ENCODE measurements at regions not wholly inside any gene's neighbourhood (a gene's known extent, or its start where the extent isn't known, plus 50 kb on each side); places are given as distances from the start of the nearest gene placed in this dataset.

DNA sequence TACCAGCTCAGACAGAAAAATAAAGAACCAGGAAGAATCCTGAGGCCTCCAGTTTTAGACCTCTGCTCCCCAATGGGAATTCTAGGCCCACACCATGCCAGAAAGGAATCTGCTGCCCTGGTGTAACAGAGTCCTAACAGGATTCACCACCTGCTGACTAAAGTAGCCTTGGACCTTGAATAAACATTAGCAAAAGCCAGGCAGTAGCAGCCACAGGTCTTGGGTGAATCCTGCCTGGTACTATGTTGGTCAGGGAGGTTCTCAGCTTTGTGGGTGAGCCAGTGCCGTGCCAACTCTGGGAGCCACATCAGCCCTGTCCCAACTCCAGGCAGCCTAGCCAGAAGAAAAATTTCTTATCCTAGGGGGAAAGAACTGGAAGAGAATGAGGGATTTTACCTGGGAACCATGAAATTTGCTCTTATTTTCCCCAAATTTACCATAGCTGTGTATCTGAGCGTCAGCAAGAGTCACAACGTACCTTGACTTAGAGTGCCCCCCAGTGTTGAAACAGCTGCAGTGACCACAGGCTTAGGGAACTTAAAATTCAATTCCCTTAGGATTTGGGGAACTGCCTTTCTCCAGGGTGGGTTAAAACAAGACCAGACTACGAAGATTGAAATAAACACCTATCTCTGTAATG is 1895.6 kb upstream of the PRR20A start:
- peak; percentile 2 for DNase-seq (ENCODE audit: low spot score)

DNA sequence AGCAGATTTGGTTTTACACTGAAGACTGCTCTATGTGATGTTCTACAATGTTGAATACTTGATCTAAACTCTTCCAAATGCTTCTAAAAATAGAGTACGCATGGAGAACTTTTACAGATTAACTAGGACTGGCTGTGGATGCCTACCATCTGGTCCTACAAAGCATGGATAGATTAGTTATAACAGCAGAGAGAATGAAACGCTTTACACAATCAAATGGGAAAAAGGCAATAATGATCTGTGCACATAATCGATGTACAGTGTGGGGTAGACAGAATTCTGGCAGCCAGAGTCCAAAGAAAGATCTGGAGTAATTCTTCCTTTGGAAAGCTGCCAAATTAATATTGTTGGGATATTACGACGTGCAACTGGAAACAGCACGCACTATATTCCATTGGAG is 1885.5 kb upstream of the PRR20A start:
- DNase-seq (ENCODE audit: low spot score): no peak

DNA sequence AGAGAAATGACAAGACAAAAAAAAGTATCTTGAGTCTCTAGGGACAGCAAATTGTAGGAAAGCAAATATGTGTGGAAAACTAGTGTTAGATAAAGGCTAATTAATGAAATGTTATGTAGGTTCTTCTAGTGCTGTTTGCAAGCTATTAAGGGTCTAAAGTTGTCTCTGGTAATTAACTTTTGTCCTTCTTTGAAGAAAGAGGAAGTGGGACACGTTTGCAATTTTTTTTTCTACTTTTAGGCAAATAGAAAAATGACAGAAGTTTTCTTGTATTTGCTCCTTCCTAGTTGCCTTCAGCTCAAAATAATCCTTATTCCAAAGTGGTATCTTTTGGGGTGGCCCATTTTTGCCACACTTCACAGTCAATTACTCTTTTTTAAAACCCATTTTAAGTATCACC is 1877.7 kb upstream of the PRR20A start:
- no peak for DNase-seq (ENCODE audit: low spot score)

DNA sequence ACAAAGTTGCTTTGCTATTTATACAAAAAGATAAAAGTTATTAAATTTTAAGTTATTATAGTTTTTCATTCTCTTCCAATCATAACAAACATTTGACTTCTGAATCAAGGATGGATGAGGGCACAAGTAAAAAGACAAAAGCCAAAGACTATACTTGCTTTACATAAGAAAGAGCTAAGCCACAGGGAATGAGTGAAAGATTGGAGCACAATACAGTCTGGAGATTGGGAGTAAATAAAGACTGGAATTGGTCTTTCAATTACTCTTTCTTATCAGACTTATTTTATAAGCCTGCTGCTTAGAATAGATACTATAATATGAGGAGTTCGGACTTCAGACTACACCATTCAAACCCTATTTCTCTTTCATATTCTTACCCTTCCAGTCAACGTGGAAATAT is 1874.1 kb upstream of the PRR20A start:
- no peak for DNase-seq (ENCODE audit: low spot score)

DNA sequence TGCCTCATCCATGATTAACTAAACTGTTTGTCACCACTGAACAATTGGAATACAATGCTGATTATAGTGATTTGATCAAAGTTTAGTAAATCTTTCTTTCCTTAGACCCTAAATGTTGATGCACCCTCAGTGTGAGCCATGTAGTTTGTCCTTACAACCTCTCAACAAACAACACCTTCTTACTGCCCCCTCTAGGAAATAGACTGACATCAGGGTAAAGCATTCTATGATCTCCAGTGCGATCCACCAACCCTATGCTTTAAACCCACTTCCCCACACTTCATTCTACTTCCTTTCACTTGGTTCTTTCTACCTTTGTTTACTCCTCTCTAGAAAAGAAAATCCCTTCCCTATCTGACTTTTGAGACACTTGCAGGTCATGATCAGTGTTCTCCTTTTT is 1842.5 kb upstream of the PRR20A start:
- DNase-seq (ENCODE audit: low spot score): no peak

DNA sequence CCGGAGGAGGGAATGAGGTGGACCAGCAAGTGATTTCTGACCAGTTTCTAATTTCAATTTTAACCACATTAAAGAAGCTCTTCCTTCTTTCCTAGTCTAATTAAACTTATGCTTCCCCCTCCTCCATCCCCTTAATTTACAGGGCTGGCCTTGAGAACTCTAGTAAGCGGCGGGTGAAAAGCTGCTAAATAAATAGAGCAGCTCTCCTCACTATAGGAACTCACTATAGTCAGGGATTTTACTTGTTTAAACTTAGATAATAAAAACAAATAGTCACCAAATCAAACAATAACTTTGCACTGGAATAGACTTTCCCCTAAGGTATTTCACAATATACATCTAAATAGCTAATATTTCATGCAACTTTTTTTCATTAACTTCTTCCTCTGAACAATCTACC is 1838.2 kb upstream of the PRR20A start:
- peak; percentile 6 for DNase-seq (ENCODE audit: low spot score)

DNA sequence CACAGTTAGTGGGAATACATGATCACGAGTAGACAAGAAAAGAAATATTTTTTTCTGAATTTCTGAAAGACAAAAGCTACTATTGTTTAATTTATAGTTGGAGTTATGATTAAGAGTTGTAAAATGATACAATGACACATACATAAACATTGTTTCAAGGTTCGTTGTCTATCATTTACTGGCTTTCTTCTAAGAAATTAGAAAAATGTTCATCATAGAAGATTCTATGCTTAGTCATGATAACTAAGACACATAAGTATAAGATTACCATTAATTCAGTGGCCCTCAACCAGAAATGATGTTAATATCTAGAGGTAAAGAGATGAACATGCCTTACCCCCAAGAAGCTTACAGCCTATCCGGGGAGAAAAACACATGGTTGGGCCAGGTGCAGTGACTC is 1832.8 kb upstream of the PRR20A start:
- no peak for DNase-seq (ENCODE audit: low spot score)

DNA sequence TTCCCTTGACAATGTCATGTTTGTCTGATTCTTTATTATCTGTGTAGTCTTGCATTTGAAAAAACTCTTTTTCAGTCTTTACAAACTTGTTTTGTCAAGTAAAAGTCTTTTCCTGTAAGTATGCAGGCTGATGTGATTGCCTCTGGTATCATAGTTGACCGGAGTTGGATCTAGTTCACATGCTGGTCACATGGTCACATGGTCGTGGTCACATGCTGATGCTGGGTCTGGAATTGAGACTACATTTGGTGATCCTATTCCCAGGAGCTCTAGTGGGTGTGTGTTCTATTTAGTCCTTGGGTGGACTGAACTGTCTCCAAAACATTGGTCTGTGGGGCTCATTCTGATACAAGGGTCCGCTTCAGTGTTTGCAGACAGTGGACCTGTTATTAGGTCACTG is 1798.8 kb upstream of the PRR20A start:
- DNase-seq (ENCODE audit: low spot score): no peak

DNA sequence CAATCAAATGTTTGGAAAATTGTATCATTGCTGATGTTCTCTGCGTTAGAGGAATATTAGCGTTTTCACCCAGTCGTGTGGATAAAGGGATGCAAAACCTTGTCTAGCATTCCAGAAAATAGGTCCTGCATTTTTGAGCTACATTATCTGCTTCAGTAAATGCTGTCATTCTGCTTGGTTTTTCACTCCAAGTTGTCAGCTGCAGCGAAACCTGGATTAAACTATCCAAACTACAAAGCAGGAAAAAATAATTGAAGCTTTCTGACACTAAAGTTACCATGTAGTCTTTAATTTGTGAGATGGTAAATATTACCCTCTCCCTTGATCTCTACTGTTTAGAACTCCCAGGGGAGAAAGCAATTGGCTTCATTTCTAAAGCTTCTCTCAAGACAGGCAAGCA is 1795.5 kb upstream of the PRR20A start:
- no peak for DNase-seq (ENCODE audit: low spot score)

DNA sequence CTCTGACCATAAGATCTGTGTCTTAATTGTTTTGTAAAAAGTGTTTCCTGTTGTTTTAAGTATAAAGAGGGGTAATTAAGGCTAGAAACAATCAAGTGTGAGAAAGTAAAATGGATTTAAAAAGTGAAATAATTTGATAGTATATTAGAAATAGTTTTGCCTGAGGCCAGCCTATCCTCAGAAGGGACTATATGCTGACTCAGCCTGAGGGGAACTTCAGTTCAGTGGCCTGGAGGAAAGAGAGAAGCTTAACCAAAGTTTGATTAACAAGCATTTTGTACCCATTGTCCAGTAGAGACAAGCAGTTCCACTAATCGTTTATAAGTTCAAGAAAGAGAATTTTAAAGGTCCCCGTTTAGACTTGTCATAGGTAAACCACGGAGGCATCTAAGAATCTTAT is 1793.2 kb upstream of the PRR20A start:
- no peak for DNase-seq (ENCODE audit: low spot score)

DNA sequence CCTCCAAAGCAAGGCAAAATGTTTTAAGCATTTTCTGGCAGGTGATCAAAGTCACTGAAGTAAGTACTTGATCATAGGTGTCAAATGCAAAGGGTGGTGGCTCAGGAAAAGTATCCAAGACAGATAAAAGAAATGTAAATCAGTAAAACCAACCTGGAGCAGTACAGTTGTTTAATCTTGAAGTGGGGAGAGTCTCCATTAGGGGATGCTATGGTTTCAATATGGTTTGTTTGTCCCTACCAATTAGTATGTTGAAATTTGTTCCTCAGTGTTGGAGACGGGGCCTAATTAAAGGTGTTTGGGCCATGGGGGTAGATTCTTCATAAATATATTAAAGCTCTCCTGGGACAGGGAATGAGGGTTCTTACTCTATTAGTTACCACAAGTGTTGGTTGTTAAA is 1781.7 kb upstream of the PRR20A start:
- DNase-seq (ENCODE audit: low spot score): no peak

DNA sequence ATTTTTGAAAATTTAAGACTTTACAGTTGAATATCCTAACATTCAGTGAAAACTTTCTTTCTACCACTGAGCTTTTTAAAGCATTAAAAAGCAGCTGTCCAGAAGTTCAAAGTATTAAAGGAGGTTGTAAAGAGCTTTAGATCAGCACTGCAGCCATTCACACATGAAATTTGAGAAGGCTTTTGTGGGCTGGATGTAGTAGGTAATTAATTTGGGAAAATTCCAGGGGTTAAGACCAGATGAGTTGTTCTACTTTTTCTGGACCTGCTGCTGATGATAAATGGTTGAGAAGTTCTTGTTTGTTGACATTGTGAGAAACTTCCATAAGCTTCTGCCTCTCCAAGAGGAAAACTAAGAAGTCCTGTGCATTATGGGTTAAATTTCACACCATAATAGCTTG is 1779.6 kb upstream of the PRR20A start:
- DNase-seq (ENCODE audit: low spot score): peak; percentile 1

DNA sequence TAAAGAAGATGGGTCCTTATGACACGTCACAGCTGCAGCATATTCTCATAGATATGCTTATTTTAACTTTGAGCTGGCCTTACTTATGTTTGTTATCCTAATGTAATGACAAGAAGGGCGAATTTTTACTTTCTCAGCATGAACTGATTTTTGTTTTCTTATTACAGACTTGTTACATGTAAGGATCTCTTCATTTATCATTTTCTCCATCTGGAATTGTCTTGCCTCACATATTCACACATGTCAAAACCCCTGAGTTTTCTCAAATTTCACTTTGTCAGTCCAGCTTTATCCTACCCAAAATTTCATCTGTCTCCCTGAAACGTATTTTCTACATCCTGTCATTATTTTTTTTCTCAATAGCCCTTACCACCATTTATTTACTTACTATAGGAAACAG is 1774.0 kb upstream of the PRR20A start:
- no peak for DNase-seq (ENCODE audit: low spot score)

DNA sequence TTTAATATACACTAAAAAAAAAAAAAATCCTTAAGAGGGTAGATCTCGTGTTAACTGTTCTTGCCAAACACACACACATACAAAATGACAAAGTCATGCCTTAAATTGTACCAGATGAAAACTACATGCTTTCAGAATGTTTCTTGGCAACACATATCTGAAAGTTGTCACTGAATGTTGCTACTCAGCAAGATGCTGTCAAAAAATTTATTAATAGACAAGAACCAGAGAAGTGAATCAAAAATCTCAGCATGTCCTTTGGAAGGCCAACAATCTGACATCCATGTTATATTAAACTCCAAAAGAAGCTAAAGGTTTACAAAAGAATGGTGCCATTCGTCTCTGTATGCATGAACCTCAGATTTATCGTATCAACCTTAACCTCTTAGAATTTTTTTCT is 1746.2 kb upstream of the PRR20A start:
- DNase-seq (ENCODE audit: low spot score): no peak

DNA sequence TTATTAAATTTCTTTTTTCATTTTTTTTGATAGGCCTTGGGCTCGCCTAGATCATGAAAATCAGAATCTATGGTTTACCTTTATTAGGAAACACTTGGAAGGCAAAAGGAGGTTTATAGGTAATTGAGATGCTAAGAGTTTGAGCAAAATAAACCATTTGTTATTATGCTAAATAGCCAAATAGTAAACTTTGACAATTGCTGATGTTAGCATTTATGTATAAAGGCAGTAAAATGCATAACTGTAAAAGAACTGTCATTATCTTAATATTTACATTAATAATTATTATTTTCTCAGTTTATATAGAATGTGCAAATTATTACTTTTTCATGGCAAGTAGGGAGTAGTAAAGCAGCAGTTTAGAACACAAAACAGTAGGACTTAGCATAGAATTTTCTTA is 1737.8 kb upstream of the PRR20A start:
- no peak for DNase-seq (ENCODE audit: low spot score)

DNA sequence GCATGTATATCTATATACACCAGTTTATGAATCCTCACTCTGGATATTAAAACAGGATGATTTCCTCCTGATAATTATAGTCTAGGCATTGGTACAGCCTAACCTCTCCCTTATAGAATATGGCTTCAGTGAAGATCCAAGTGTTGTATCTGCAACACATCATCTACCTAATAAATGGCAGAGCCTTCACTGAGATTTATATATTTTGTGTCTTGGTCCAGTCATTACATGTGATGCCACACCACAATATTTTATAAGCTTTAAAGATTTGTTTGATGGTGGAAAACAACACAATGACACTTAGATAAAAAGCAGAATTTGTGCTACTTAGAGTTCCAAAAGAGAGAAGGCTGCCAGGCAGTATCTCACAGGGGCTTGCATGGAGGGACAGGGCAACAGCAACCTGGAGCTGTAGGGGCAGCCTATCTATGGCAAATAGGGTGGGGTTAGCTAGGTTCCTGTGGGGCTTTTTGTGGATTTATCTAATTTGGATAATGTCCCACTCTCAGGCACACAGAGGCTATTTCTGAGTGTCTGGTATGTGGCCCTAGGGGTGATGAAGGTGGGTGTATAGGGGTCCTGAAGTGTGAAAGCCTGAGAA is 1736.7 kb upstream of the PRR20A start:
- no peak for DNase-seq (ENCODE audit: low spot score)

DNA sequence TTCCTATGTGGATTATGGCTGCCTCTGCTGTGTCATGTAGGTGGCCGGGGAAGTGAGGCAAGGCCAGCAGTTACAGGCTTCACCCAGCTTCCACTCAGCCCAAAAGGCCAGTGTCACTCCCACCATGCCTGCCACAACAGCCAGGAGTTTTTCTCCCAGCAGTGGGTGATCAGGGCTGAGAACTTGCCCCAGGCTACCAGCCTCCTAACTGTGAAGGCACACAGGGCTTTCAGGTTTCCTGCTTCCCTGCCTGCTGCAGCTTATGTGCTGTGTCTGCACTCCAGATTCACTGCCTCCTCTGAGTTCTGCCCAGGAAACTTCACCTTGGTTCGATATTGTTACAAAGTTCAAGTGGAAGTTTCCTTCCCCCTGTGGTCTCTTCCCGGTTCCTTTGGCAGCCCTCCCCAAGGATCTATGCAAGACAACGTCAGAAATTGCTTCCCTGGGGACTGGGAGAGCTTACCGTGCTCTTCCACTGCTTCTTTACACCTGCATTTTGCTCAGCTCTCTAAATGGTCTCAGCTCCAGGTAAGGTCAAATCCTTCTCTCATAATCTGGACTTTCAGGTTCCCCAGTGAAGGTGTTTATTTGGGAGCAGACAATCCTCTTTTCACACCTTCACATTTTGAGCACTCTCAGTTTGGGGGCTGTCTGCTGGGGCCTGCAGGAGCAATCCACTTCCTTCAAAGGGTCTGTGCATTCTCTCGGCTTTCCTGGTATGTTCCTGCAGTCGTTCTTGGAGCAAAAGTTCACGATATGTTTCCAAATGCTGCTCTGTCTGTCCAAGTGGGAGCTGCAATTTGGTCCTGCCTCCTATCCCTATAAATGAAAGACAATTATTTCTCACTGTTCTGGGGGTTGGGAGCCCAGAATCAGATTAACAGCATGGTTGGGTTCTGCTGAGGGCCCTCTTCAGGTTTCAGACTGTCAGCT is 1730.1 kb upstream of the PRR20A start:
- DNase-seq (ENCODE audit: low spot score): no peak

DNA sequence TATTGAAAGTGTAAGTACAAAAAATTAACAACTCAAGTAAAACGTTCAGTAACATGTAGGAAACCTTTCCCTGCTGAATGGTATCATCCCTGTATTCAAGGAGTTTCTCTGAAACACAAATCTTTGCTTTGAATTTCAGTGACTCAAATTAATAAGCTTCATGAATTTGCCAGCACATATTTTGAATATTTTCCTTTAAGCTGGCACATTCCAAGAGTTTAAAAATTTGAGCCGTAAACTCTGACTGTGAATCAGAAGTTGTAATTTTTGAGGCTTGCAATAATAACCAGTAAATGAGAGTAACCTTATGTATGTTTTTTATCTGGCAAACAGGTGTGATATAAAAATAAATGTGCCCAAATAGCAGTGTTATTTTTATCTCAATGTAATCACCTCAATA is 1722.6 kb upstream of the PRR20A start:
- no peak for DNase-seq (ENCODE audit: low spot score)

DNA sequence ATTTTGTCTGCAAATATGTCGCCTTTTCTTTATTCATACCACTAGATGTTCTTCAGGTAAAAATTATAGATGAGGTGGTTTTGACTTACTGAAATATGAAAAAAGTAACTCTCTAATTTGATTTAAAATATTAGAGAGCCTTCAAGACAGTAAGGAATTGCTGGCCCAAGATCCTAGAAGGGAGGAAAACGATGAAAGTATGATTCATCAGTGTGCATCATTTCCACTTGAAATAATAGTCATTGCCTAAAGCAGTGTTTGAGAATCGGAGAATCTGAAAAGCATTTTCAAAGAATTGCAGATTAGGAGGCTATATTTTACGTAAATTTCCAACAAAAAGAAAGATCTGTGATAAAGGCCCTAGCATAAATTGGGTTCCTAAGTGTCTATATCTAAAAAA is 1707.9 kb upstream of the PRR20A start:
- no peak for DNase-seq (ENCODE audit: low spot score)

DNA sequence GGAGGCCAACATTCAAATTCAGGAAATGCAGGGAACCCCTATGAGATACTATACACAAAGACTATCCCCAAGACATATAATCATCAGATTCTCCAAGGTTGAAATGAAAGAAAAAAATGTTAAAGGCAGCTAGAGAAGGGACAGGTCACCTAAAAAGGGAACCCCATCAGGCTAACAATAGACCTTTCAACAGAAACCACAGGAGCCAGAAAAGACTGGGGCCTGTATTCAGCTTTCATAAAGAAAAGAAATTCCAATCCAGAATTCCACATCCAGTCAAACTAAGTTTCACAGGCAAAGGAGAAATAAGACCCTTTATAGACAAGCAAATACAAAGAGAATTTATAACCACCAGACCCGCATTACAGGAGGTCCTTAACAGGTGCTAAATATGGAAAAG is 1703.6 kb upstream of the PRR20A start:
- DNase-seq (ENCODE audit: low spot score): no peak

DNA sequence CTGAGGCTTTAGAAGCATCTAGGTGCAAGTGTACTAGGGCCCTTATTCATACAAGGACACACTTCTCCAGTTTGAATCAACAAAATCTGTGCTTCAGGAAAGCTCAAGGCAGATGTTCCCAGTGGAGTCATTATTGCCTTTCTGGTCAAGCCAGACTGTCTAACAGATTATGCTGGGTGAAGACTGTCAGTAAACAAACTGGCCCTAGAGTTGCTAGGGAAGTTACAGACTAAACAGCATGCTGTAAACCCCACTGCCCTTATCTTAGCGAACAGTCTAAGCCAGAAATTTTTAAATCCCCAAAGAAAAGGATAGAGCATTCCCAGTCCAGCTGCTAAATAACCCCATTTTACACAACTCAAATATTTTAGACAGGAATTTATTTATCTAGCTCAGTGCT is 1701.3 kb upstream of the PRR20A start:
- DNase-seq (ENCODE audit: low spot score): peak; percentile 0

DNA sequence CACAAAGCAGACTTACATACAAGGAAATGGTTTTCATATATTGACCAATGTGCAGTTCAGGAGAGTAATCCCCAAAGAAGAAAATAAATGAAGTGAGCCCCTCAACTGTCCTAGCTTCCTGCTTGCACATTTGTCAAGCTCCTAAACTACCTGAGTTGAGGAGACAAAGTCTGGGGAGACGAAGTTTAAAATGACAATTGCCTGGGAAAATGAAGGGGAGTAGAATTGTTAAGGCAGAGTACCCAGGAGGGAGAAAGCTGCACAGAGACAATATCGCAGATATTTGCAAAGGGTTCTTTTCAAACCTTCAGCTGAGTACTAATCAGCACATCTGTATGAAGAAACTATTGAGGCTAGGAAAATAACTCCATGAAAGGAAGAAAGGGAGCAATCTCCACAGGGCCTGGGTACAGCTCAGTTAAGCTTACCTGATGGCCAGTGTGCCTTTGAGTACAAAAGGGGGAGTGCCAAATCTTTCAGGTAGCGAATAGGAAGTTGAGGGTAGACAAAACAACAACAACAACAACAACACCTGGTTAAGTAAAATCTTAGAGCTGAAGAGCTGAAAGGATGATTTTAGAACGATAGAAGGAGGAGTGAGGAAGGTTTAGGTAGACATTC is 1700.1 kb upstream of the PRR20A start:
- no peak for DNase-seq (ENCODE audit: low spot score)

DNA sequence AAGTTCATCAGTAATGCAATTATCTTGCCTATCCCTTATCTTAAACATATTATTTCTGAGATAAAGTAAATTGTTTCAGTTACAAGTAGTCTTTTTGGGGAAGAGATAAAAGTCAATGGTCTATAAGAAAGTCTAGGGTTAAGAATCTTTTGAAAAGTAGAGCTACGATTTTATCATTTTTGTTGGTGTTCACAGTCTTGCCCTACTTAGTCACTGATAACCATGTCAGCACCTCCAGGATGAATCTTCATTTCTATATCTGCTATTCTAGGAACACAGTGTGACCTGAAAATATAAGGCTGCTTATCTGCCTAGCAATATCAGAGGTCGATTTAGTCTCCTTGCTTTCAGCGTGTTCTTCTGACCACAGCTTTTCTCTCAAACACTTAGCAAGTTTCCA is 1676.5 kb upstream of the PRR20A start:
- no peak for DNase-seq (ENCODE audit: low spot score)

Data from HuH-7 (cell line).